ENCODE measurements at regions not wholly inside any gene's neighbourhood (a gene's known extent, or its start where the extent isn't known, plus 50 kb on each side); places are given as distances from the start of the nearest gene placed in this dataset.

GRCh38 chr12:27394676-27395075 lies 51.9 kb upstream of the SMCO2 start:
- TF ChIP-seq POLR2A (IDR thresholded peaks at IDR 0.05): no peak
- TF ChIP-seq, protein P1, sequence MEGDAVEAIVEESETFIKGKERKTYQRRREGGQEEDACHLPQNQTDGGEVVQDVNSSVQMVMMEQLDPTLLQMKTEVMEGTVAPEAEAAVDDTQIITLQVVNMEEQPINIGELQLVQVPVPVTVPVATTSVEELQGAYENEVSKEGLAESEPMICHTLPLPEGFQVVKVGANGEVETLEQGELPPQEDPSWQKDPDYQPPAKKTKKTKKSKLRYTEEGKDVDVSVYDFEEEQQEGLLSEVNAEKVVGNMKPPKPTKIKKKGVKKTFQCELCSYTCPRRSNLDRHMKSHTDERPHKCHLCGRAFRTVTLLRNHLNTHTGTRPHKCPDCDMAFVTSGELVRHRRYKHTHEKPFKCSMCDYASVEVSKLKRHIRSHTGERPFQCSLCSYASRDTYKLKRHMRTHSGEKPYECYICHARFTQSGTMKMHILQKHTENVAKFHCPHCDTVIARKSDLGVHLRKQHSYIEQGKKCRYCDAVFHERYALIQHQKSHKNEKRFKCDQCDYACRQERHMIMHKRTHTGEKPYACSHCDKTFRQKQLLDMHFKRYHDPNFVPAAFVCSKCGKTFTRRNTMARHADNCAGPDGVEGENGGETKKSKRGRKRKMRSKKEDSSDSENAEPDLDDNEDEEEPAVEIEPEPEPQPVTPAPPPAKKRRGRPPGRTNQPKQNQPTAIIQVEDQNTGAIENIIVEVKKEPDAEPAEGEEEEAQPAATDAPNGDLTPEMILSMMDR (IDR thresholded peaks at IDR 0.05): no peak
